ENCODE measurements at regions not wholly inside any gene's neighbourhood (a gene's known extent, or its start where the extent isn't known, plus 50 kb on each side); places are given as distances from the start of the nearest gene placed in this dataset.

GRCh38 chrX:66920296-66920695 lies 281.4 kb upstream of the EDA2R start:
- no peaks in the 10 kb centered on the region for H3K9me3 ChIP-seq (ENCODE audit: insufficient read depth, low read length)
- no peak for TF ChIP-seq EZH2phosphoT487 (conservative IDR thresholded peaks at IDR 0.05; ENCODE audit: low read length)
- TF ChIP-seq CTCF (IDR thresholded peaks at IDR 0.05; ENCODE audit: insufficient read depth, low read length, poor library complexity, severe bottlenecking): no peak
- no peak overlapping the region for H2AFZ ChIP-seq (ENCODE audit: low read depth, low read length, severe bottlenecking)
- no peaks in the 10 kb centered on the region for H3F3A ChIP-seq (ENCODE audit: insufficient read depth)
- H3K4me2 ChIP-seq (ENCODE audit: low read depth, low read length, poor library complexity, severe bottlenecking): no peak overlapping the region
- H4K20me1 ChIP-seq (ENCODE audit: low read depth, low read length): no peaks in the 10 kb centered on the region
- no peak overlapping the region for H3K9ac ChIP-seq (ENCODE audit: low read length)
- no peak overlapping the region for H3K4me3 ChIP-seq (ENCODE audit: insufficient read depth, low read length, poor library complexity, severe bottlenecking)
- no peaks in the 10 kb centered on the region for H3K27me3 ChIP-seq (ENCODE audit: low read length)
- no peak overlapping the region for H3K27ac ChIP-seq (ENCODE audit: low read depth, low read length)
- no peaks in the 10 kb centered on the region for H3K9me2 ChIP-seq (replicated peaks; ENCODE audit: insufficient read depth, low read length)
- no peaks in the 10 kb centered on the region for H3K36me3 ChIP-seq (ENCODE audit: low read length)
- H3K79me2 ChIP-seq (ENCODE audit: insufficient read depth, low read length): no peaks in the 10 kb centered on the region

DNA sequence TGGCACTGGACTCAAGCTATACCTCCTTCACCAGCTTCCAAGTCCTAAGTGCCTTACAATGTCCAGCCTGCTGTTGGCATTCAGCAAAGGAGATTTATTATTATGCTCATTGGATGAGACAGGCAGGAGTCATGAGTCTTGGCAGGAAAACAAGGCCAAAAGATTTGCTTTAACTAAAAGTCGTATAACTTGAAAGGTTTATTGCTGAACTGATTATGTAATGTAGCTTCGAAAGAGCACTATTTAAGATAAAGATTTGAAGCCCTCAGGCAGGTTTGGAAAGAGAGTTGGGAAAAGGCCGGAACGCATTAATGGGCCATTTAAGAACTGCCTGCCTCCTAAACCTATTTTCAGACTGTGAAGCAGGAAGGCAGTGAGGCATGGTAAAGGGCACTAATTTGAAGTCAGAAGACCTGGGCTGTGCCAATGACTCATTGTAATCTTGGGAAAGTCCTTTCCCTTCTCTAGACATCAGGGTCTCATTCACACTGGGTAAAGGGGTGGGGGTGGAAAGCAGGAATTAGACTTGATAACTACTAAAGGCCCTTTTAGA lies 280.5 kb upstream of the EDA2R start:
- no peak overlapping the region for H3K4me2 ChIP-seq (ENCODE audit: low read depth, low read length, poor library complexity, severe bottlenecking)
- no peaks in the 10 kb centered on the region for H3K79me2 ChIP-seq (ENCODE audit: insufficient read depth, low read length)
- no peaks in the 10 kb centered on the region for H3F3A ChIP-seq (ENCODE audit: insufficient read depth)
- H2AFZ ChIP-seq (ENCODE audit: low read depth, low read length, severe bottlenecking): no peak overlapping the region
- H4K20me1 ChIP-seq (ENCODE audit: low read depth, low read length): no peaks in the 10 kb centered on the region
- no peak for TF ChIP-seq EZH2phosphoT487 (conservative IDR thresholded peaks at IDR 0.05; ENCODE audit: low read length)
- no peaks in the 10 kb centered on the region for H3K9me3 ChIP-seq (ENCODE audit: insufficient read depth, low read length)
- no peak overlapping the region for H3K9ac ChIP-seq (ENCODE audit: low read length)
- no peaks in the 10 kb centered on the region for H3K27me3 ChIP-seq (ENCODE audit: low read length)
- no peak overlapping the region for H3K27ac ChIP-seq (ENCODE audit: low read depth, low read length)
- H3K4me3 ChIP-seq (ENCODE audit: insufficient read depth, low read length, poor library complexity, severe bottlenecking): no peak overlapping the region
- H3K9me2 ChIP-seq (replicated peaks; ENCODE audit: insufficient read depth, low read length): no peaks in the 10 kb centered on the region
- no peaks in the 10 kb centered on the region for H3K36me3 ChIP-seq (ENCODE audit: low read length)

GRCh38 chrX:66918511-66918910 lies 279.6 kb upstream of the EDA2R start:
- Histone ChIP-seq H3K27ac (ENCODE audit: low read depth, low read length) (no peak overlapping the region), H3K27me3 (ENCODE audit: low read length) (no peaks in the 10 kb centered on the region), H3K4me2 (ENCODE audit: low read depth, low read length, poor library complexity, severe bottlenecking) (no peak overlapping the region), H3K9me3 (ENCODE audit: insufficient read depth, low read length) (no peaks in the 10 kb centered on the region), H3F3A (ENCODE audit: insufficient read depth) (no peaks in the 10 kb centered on the region), H3K36me3 (ENCODE audit: low read length) (no peaks in the 10 kb centered on the region), H4K20me1 (ENCODE audit: low read depth, low read length) (no peaks in the 10 kb centered on the region), H3K4me3 (ENCODE audit: insufficient read depth, low read length, poor library complexity, severe bottlenecking) (no peak overlapping the region), H3K79me2 (ENCODE audit: insufficient read depth, low read length) (no peaks in the 10 kb centered on the region), H3K9ac (ENCODE audit: low read length) (no peak overlapping the region), H3K9me2 (replicated peaks; ENCODE audit: insufficient read depth, low read length) (no peaks in the 10 kb centered on the region), H2AFZ (ENCODE audit: low read depth, low read length, severe bottlenecking) (no peak overlapping the region)
- TF ChIP-seq EZH2phosphoT487 (conservative IDR thresholded peaks at IDR 0.05; ENCODE audit: low read length): no peak
- TF ChIP-seq CTCF (IDR thresholded peaks at IDR 0.05; ENCODE audit: insufficient read depth, low read length, poor library complexity, severe bottlenecking): no peak

DNA sequence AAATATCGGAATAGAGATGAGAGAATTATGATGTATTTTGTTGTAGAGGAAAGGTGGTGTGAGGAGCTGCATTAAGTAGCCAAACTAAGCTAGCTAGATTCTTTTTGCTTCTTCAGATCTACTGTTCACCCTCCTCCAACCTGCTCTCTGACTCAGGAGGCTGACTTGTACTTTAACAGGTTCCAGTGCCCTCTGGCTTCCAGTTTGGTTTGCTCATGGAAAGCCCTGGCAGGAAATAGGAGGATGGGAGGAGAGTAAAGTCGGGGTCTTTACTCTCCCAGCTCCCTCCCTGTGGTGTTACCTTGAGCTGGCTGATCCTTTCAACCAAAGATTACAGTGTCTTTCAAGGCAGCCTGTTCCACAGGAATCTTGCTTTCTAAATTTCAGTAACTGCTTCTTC lies 277.0 kb upstream of the EDA2R start:
- Histone ChIP-seq H3K4me3 (ENCODE audit: insufficient read depth, low read length, poor library complexity, severe bottlenecking) (no peak overlapping the region), H3K9me2 (replicated peaks; ENCODE audit: insufficient read depth, low read length) (no peaks in the 10 kb centered on the region), H4K20me1 (ENCODE audit: low read depth, low read length) (no peaks in the 10 kb centered on the region), H2AFZ (ENCODE audit: low read depth, low read length, severe bottlenecking) (no peak overlapping the region), H3K9ac (ENCODE audit: low read length) (no peak overlapping the region), H3F3A (ENCODE audit: insufficient read depth) (no peaks in the 10 kb centered on the region), H3K36me3 (ENCODE audit: low read length) (no peaks in the 10 kb centered on the region), H3K27me3 (ENCODE audit: low read length) (no peaks in the 10 kb centered on the region), H3K4me2 (ENCODE audit: low read depth, low read length, poor library complexity, severe bottlenecking) (no peak overlapping the region), H3K27ac (ENCODE audit: low read depth, low read length) (no peak overlapping the region), H3K79me2 (ENCODE audit: insufficient read depth, low read length) (no peaks in the 10 kb centered on the region), H3K9me3 (ENCODE audit: insufficient read depth, low read length) (no peaks in the 10 kb centered on the region)
- no peak for TF ChIP-seq EZH2phosphoT487 (conservative IDR thresholded peaks at IDR 0.05; ENCODE audit: low read length)
- no peak for TF ChIP-seq CTCF (IDR thresholded peaks at IDR 0.05; ENCODE audit: insufficient read depth, low read length, poor library complexity, severe bottlenecking)
